HuH-7.5 (cell line): ENCODE measurements at regions not wholly inside any gene's neighbourhood (a gene's known extent, or its start where the extent isn't known, plus 50 kb on each side); places are given as distances from the start of the nearest gene placed in this dataset.

ENCODE experiments used
- DNase-seq: peaks from one replicate; pipeline ENCODE4 v3.0.0; 2011; ENCODE audit warnings: low spot score

- no peak for DNase-seq
These were observed 55.7 kb upstream of the PHACTR2 start for GRCh38 chr6:143621876-143622605.

- no peak for DNase-seq
These were observed 56.4 kb upstream of the PHACTR2 start for GRCh38 chr6:143621159-143621873.

GRCh38 chr6:143620447-143620846 lies 57.3 kb upstream of the PHACTR2 start:
- DNase-seq: no peak

- peak; percentile 18 for DNase-seq
These were observed 57.9 kb upstream of the PHACTR2 start for GRCh38 chr6:143619824-143620401.

- DNase-seq: no peak
These were observed 61.0 kb upstream of the PHACTR2 start for GRCh38 chr6:143616741-143617140.

GRCh38 chr6:143615785-143616184 lies 62.0 kb upstream of the PHACTR2 start:
- DNase-seq: no peak

GRCh38 chr6:143614235-143614634 lies 63.5 kb upstream of the PHACTR2 start:
- no peak for DNase-seq

GRCh38 chr6:143613749-143614148 lies 64.0 kb upstream of the PHACTR2 start:
- DNase-seq: no peak

- DNase-seq: no peak
These were observed 65.6 kb upstream of the PHACTR2 start for GRCh38 chr6:143612186-143612585.

- no peak for DNase-seq
These were observed 66.2 kb upstream of the PHACTR2 start for GRCh38 chr6:143611580-143611979.

- DNase-seq: no peak
These were observed 67.8 kb upstream of the PHACTR2 start for GRCh38 chr6:143609972-143610371.

- no peak for DNase-seq
These were observed 68.3 kb upstream of the PHACTR2 start for GRCh38 chr6:143609501-143609900.

- DNase-seq: no peak
These were observed 68.9 kb upstream of the PHACTR2 start for GRCh38 chr6:143608906-143609305.

GRCh38 chr6:143607974-143608373 lies 69.8 kb upstream of the PHACTR2 start:
- no peak for DNase-seq

GRCh38 chr6:143607168-143607567 lies 70.6 kb upstream of the PHACTR2 start:
- no peak for DNase-seq

GRCh38 chr6:143605906-143606521 lies 71.8 kb upstream of the PHACTR2 start:
- no peak for DNase-seq

- DNase-seq: no peak
These were observed 74.3 kb upstream of the PHACTR2 start for GRCh38 chr6:143603455-143603854.

GRCh38 chr6:143601504-143601903 lies 76.3 kb upstream of the PHACTR2 start:
- no peak for DNase-seq

- DNase-seq: no peak
These were observed 76.9 kb upstream of the PHACTR2 start for GRCh38 chr6:143600821-143601220.

- no peak for DNase-seq
These were observed 79.2 kb upstream of the PHACTR2 start for GRCh38 chr6:143598466-143599080.

- no peak for DNase-seq
These were observed 80.9 kb upstream of the PHACTR2 start for GRCh38 chr6:143596866-143597265.

GRCh38 chr6:143595251-143596036 lies 82.3 kb upstream of the PHACTR2 start:
- no peak for DNase-seq
